MM.1S (cell line): ENCODE measurements at regions not wholly inside any gene's neighbourhood (a gene's known extent, or its start where the extent isn't known, plus 50 kb on each side); places are given as distances from the start of the nearest gene placed in this dataset.

Experiments
- DNase-seq: peaks from one replicate; pipeline ENCODE4 v3.0.0-alpha.2; 2015
- H2AFZ ChIP-seq: fragments of 300-600 bp; sonication (generic); 2 replicates; pipeline ENCODE4 v1.6.0; 2016; ENCODE audit warnings: antibody characterized with exemption, low read length
- H3F3A ChIP-seq: fragments of 300-600 bp; sonication (generic); 2 replicates; pipeline ENCODE4 v1.6.1; 2016; ENCODE audit warnings: mild to moderate bottlenecking, antibody characterized with exemption, low read length, moderate library complexity, mixed read lengths; ENCODE audit not compliant: insufficient read depth
- H3K27ac ChIP-seq: fragments of 300-600 bp; sonication (generic); 2 replicates; pipeline ENCODE4 v1.5.1; 2016; ENCODE audit warnings: mild to moderate bottlenecking, low read length
- H3K27me3 ChIP-seq: fragments of 300-600 bp; sonication (generic); replicated peaks from 2 replicates; pipeline ENCODE4 v1.6.0; 2016; ENCODE audit warnings: low read length; ENCODE audit not compliant: insufficient read depth
- H3K36me3 ChIP-seq: fragments of 300-600 bp; sonication (generic); replicated peaks from 2 replicates; pipeline ENCODE4 v1.6.1; 2016; ENCODE audit warnings: mild to moderate bottlenecking, low read length, mixed read lengths; ENCODE audit not compliant: insufficient read depth
- H3K4me1 ChIP-seq: fragments of 300-600 bp; sonication (generic); 2 replicates; pipeline ENCODE4 v1.6.1; 2016; ENCODE audit warnings: low read length, mixed read lengths
- H3K4me2 ChIP-seq: fragments of 300-600 bp; sonication (generic); 2 replicates; pipeline ENCODE4 v1.6.0; 2016; ENCODE audit warnings: low read depth, low read length
- H3K4me3 ChIP-seq: fragments of 300-600 bp; sonication (generic); 2 replicates; pipeline ENCODE4 v1.5.1; 2016; ENCODE audit warnings: low read length, mixed read lengths
- H3K79me2 ChIP-seq: fragments of 300-600 bp; sonication (generic); 2 replicates; pipeline ENCODE4 v1.6.1; 2016; ENCODE audit warnings: mixed run types, low read length, mixed read lengths
- H3K9ac ChIP-seq: fragments of 300-600 bp; sonication (generic); 2 replicates; pipeline ENCODE4 v1.6.1; 2016; ENCODE audit warnings: low read length, mixed read lengths
- H3K9me2 ChIP-seq: fragments of 300-600 bp; sonication (generic); replicated peaks from 2 replicates; pipeline ENCODE4 v1.6.1; 2016; ENCODE audit warnings: mild to moderate bottlenecking, low read length, mixed read lengths; ENCODE audit not compliant: insufficient read depth
- H3K9me3 ChIP-seq: fragments of 300-600 bp; sonication (generic); replicated peaks from 2 replicates; pipeline ENCODE4 v1.6.1; 2016; ENCODE audit warnings: mild to moderate bottlenecking, low read length, mixed read lengths; ENCODE audit not compliant: insufficient read depth
- H4K20me1 ChIP-seq: fragments of 300-600 bp; sonication (generic); 2 replicates; pipeline ENCODE4 v1.6.1; 2016; ENCODE audit warnings: mild to moderate bottlenecking, low read length, moderate library complexity, mixed read lengths; ENCODE audit not compliant: insufficient read depth
- CTCF ChIP-seq: fragments of 300-600 bp; sonication (generic); IDR thresholded peaks from 2 replicates; pipeline ENCODE4 v1.5.1; 2016; ENCODE audit warnings: antibody characterized with exemption, low read length, mixed read lengths
- EZH2 ChIP-seq: fragments of 300-600 bp; sonication (generic); optimal IDR thresholded peaks from 2 replicates; pipeline ENCODE3; 2017; ENCODE audit warnings: low read depth, mild to moderate bottlenecking, antibody characterized with exemption, low read length, mixed read lengths
- EZH2phosphoT487 ChIP-seq: fragments of 300-600 bp; sonication (generic); IDR thresholded peaks from 2 replicates; pipeline ENCODE4 v1.6.1; 2018; ENCODE audit warnings: antibody characterized with exemption, low read length

- H3K36me3 ChIP-seq: no peaks in the 10 kb centered on the region
- H3K79me2 ChIP-seq: no peaks in the 10 kb centered on the region
These were observed 55.9 kb downstream of the KCNA5 start for GRCh38 chr12:5099591-5099990.

GRCh38 chr12:5101686-5102085, 58.0 kb downstream of the KCNA5 start:
- Histone ChIP-seq H3K9me3 (no peaks in the 10 kb centered on the region), H3K4me3 (no peak overlapping the region), H3K79me2 (no peaks in the 10 kb centered on the region), H3K27me3 (no peaks in the 10 kb centered on the region), H3K4me1 (no peaks in the 10 kb centered on the region), H3K27ac (no peak overlapping the region), H3K9ac (no peak overlapping the region), H3K4me2 (no peak overlapping the region), H3K9me2 (no peaks in the 10 kb centered on the region), H2AFZ (no peak overlapping the region), H3K36me3 (no peaks in the 10 kb centered on the region), H4K20me1 (no peaks in the 10 kb centered on the region), H3F3A (no peaks in the 10 kb centered on the region)
- no peak for TF ChIP-seq EZH2
- TF ChIP-seq CTCF: no peak
- TF ChIP-seq EZH2phosphoT487: no peak
- DNase-seq: no peak

More at GRCh38 chr12:5099591-5099990, 55.9 kb downstream of the KCNA5 start:
- Histone ChIP-seq H3K4me2 (no peak overlapping the region), H3F3A (no peaks in the 10 kb centered on the region), H3K9ac (no peak overlapping the region), H3K9me2 (no peaks in the 10 kb centered on the region), H4K20me1 (no peaks in the 10 kb centered on the region), H3K9me3 (no peaks in the 10 kb centered on the region), H3K4me1 (no peaks in the 10 kb centered on the region), H3K27ac (no peak overlapping the region), H3K27me3 (no peaks in the 10 kb centered on the region), H2AFZ (no peak overlapping the region), H3K4me3 (no peak overlapping the region)
- no peak for TF ChIP-seq EZH2phosphoT487
- TF ChIP-seq CTCF: no peak
- no peak for TF ChIP-seq EZH2
- no peak for DNase-seq

GRCh38 chr12:5102261-5102789, 58.6 kb downstream of the KCNA5 start:
- H3K36me3 ChIP-seq: no peaks in the 10 kb centered on the region
- no peaks in the 10 kb centered on the region for H3K27me3 ChIP-seq
- H3K9ac ChIP-seq: no peak overlapping the region
- no peak overlapping the region for H3K4me2 ChIP-seq
- no peak overlapping the region for H2AFZ ChIP-seq
- no peaks in the 10 kb centered on the region for H3F3A ChIP-seq
- no peaks in the 10 kb centered on the region for H3K9me2 ChIP-seq
- no peaks in the 10 kb centered on the region for H4K20me1 ChIP-seq
- no peak overlapping the region for H3K27ac ChIP-seq
- TF ChIP-seq CTCF: no peak
- no peak for TF ChIP-seq EZH2phosphoT487
- TF ChIP-seq EZH2: no peak
- H3K79me2 ChIP-seq: no peaks in the 10 kb centered on the region
- no peaks in the 10 kb centered on the region for H3K4me1 ChIP-seq
- DNase-seq: no peak
- no peak overlapping the region for H3K4me3 ChIP-seq
- no peaks in the 10 kb centered on the region for H3K9me3 ChIP-seq
